GM18868 (cell line): ENCODE measurements at regions not wholly inside any gene's neighbourhood (a gene's known extent, or its start where the extent isn't known, plus 50 kb on each side); places are given as distances from the start of the nearest gene placed in this dataset.
A peak's percentile ranks its signal among the peaks of the same experiment; 100 is the strongest.

Experiments used
- ATAC-seq: cut with Tn5 transposase; IDR thresholded peaks from one replicate; pipeline ENCODE4 v1.9.1; 2021; ENCODE audit warnings: mild to moderate bottlenecking, moderate library complexity; ENCODE audit not compliant: unreplicated experiment

DNA sequence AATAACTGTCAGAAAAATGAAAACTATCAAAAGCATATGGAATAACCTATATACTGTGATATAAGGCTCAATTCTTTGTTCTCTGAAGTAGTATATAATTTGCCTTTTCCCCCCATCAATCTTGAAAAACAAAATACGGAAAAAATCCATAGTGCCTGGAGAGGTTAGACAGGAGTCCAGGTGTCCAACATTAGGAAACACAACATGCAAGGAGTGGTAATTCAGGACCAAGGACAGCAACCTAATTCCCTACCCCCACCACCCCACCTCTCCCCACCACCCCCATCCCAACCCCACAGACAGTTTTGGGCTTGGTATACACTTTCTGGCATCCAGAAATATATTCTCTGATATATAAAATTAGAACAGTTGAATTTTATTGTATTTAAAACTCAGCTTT, 55.1 kb upstream of the SLC25A26 start:
- no peak for ATAC-seq

DNA sequence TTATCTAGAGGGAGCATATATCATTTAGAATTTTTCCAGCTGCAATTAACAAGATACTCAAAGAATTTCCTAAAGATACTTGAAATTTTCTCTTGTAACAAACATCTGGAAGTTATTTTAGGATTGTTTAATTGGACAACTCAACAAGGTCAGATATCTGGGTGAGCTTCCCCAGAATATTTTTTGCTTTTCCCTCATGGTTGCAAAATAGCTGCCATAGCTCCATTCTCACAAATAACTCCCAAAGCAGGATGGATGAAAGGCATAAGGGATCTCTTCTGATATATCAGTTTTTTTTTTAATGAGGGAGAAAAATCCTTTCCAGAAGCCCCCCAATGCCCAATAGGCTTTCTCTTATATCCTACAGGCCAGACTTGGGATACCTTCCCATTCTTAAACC, 56.6 kb upstream of the SLC25A26 start:
- no peak for ATAC-seq

DNA sequence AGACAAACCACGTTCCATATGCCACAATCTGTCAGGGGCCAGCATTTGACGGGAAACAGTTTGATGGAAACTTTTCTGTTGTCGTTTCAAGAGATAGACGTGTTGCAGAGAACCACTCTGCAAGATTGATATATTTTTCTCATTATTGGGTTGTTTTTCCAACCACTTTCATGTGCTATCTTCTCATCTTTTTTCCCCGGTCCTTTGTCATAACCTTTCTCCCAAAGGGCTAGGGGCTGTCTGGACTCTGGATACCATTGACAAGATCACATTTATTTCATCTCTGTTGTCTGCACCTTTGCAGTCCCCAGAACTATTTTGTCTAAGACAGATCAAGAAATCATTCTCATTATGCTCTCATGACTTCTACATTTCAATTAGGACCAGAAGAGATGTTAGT, 57.6 kb upstream of the SLC25A26 start:
- ATAC-seq: no peak

DNA sequence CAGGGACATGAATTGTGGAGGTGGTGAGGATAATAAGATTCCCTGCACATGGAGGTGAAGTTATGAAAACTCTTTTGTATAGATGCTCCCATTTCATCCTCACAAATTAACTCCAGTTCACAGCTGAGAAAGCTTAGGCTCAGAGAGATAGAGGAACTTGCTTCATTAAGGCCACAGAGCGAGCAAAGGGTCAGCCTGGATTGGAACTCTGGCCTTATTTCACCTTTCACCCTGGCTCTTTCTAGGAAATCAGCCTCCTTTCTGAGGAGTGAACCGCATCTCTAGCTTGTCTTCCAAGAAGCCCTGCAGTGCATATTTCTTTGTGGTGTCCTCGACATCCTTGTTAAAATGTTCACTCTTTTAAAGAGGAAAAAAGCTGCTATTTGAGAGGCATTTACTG, 58.0 kb upstream of the SLC25A26 start:
- ATAC-seq: no peak

DNA sequence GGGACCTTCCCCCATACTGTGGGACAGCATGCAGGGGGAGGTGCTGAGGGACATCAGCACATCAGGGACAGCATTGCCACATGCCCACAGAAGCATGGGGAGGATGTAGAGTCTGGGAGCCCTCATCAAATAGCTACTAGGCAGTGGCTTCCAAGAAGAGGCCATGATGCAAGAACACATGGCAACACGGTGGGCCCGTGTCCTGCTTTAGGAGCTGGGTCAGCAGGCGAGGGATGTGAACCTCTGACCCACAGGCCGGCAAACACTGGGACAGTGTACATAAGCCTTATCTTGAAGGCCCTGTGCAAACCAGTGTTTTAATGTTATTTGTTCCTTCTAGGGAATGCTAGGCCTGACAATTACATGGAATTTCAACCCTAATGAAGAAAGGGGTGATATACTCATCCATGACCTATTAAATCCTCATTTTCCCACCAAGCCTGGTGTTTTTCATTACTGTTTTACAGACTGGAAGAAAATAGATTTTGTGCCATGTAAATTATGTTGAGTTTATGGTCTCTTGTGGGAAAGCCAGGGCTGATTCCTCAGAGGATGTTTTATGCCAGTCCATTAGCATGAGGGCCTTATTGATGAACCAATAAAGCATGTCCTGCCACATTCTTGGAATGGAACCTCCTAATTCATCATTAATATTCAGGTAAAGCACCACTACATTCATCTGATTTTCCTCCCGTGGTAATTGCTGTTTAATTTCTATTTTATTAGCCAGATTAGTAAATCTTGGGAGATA, 61.7 kb upstream of the SLC25A26 start:
- no peak for ATAC-seq

DNA sequence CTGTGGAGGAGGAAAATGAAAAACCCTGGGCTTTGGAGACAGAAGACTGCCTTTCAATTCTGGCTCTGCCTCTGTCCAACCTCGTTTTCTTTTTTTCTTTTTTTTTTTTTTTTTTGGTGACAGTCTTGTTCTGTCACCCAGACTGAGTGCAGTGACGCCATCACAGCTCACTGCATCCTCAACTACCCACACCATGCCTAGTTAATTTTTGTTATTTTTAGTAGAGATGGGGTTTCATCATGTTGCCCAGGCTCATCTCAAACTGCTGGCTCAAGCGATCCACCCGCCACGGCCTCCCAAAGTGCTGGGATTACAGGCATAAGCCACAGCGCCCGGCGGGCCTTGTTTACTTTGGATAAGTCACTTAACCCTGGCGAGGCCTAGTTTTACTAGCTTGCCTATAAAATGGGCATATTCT, 66.3 kb upstream of the SLC25A26 start:
- ATAC-seq: no peak

DNA sequence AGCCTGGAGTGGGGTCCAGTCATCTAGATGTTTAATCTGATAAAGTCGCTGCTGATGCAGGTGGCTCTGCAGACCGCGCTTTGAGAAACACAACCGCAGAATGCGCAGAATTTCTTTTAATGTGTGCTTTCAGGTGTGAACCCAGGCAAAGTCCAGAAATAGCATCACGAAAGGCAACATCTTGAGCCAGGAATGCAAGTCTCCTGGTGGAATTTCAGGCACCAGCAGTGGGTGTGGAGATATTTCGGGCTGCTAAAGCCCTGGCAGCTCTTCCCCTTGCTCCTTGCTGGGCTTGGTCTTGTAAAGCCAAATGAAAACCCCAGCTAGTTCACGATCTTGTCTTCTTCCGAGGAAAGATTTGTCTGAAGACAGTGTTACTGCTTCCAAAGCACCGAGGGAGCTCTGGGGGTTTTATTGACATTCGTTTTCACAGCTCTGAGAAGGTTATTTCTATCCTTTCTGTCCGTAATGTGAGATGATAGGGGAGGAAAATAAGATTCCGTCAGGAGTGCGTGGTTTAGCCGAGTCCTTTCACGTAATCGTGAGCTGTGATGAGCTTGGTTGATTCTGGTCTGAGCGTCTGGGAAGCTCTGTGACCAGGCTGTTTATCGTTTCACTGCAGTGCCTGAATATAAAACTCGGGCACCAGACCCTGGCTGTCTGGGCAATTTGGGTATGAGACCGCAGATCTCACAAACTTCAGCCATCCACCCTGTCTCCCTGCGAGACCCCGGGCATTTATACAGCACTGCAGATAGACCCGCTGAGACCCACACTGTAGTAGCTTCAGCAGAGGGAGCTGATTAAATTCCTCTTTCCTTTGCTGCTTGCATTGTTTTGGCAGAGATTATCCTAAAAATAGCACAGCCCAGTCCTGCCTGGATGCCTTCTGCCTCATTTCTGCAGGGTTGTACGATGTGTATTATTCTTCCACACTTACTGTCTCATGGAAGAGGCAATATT, 67.0 kb upstream of the SLC25A26 start:
- no peak for ATAC-seq

DNA sequence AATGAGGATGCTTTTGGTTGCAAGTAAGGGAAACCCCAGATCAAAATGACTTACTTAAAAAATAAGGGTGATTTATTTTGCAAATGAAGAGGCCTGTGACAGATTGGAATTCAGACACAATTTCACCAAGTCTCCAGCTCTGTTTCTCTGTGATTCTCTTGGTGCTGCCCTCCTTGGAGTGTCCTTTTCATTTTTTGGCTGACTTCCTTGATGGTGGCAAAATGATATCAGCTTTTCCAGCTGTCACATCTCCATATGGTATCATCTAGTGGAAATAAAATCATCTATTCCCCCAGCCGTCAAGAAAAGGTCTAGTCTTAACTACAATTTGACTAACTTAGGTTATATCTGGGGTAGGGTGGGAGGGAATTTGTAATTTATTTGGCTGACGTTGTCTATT, 68.5 kb upstream of the SLC25A26 start:
- no peak for ATAC-seq

DNA sequence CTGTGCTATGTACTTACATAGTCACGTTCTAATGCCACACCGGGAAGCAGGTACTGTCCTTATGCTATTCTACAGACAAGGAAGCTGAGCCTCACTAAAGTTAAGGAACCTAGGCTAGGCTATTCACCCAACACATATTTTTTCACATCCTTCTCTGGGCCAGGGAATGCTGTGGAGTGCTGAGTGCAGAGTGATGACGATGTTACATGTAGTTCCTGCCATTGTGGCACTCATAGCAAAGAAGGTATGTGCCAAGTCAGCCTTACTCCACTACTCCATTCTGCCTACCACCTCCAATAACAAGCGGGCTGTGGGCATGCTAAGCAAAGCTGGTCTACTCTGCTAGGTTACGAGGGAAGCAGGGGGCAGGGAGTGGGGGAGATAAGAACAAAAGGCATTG, 69.8 kb upstream of the SLC25A26 start:
- ATAC-seq: no peak

DNA sequence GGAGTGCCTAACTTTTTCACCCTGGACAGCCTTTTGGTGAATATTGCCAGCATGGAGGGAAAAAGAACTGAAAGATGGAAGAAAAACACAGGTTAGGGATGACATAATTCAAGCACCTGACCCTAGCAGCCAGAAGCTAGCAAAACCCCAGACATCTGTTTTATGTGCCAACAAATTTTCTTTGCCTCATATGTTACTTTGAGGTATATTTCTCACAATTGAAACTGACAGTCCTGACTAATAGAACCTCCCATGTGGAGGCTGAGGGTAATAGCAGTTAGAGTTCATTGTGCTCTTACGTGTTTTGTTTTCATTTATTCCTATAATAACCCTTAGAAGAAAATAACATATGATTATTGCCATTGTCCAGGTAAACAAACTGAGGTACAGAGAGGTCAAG, 71.5 kb upstream of the SLC25A26 start:
- ATAC-seq: no peak

DNA sequence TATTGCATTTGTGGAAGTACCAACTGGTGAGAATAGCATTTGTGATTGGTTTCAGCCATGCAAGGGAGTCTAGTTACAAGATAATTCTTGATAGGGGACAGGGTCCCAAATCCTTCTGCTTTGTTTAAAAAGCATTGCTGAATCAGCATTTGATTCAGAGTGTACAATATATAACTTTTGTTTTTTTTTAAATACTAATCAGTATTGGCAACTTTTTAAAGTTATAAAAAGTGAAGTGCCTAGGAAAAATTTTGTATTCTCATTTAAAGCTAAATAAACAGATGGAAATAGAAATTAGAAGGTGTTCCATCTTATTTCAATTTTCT, 75.4 kb upstream of the SLC25A26 start:
- no peak for ATAC-seq

DNA sequence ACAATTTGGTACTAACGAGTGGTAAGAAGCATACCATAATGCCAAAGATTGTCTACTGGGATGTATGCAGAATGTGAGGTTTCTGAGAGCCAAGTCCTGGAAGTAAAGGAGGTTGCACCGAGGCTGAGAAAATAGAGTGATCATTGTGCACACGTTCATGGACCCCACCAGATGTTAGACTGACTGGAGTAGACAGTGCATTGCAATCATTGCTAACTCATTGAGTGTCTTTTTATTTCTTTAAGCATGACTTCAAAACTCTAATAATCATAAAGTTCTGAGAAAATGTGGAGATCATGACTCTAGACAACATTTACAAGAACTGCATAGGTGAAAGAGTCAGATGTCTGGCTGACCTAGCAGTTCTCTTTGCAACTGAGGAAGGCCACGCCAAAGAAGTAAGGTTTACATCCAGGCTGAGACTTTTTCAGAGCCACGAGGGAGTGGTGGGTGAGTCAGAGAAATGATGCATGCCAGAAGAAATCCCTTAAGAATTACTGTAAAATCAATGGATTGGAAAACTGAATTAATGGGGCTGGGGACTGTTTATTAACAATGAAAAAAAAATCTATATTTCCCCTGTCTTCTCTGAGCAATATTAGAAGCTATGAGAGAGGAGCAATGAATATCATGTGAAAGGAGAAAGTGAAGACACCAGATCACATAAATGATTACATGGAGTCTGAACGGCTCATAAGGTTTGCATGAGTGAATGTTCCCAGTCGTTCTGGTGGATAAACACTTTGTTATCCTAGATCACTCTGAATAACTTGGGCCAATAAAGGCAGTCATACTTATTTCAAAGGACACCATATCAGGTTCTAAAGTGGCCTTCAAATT, 76.0 kb upstream of the SLC25A26 start:
- ATAC-seq: no peak

DNA sequence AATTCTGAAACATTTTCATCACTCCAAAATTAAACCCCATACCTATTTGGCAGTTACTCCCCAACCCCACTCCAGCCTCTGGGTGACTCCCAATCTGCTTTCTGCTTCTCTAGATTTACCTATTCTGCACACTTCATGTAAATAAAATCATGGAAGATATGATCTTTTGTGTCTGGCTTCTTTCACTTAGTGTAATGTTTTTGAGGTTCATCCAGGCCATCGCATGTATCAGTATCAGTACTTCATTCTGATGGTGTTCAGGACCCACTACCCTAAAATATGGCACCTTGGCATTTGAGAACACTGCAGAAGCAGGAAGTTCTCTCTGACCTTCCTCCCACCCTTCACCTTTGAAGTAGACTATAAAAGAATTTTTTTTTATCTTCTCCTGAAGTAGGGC, 78.7 kb upstream of the SLC25A26 start:
- ATAC-seq: no peak

DNA sequence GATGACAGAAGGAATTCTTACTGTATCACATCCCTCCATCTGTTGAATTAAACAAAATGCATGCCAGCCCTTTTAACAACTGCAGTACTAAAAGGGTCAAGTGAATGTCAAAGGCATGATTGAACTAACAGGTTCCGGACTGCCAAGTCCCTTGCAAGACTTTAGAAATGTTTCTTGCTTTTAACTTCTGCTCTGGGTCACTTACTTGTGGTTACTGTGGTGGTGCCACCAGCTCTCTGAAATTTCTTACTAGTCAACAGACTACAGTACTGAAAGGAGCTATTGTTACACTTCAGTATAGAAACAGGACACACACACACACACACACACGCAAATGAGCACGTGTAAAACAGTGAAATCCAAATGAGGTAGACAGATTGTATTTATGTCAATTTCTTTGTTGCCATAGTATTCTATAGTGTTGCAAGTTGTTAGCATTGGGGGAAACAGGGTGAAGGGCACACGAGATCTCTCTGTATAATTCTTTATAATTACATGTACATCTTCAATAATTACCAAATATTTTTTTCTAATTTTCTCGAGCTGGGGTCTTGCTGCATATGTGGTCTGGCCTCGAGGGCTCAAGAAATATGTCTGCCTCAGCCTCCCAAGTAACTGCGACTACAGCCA, 79.9 kb upstream of the SLC25A26 start:
- ATAC-seq: peak; percentile 87

DNA sequence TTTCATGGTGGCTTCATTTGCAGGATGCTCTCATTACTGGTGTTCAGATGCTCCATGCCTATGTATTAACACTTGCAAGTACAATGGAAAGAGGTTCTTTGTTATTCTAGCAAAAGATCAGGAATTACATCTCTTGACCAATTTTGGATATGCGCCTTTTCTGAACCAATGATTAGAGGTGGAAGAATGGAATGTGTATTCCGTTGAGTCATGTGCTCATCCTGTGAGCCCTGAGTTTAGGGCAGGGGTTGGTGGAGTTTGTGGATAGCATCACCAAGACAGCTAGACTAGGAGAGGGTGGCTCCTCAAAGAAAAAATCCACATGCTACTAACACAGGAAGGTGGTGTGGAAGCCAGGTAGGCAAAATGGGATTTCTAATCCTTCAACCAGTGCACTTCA, 80.7 kb upstream of the SLC25A26 start:
- no peak for ATAC-seq

DNA sequence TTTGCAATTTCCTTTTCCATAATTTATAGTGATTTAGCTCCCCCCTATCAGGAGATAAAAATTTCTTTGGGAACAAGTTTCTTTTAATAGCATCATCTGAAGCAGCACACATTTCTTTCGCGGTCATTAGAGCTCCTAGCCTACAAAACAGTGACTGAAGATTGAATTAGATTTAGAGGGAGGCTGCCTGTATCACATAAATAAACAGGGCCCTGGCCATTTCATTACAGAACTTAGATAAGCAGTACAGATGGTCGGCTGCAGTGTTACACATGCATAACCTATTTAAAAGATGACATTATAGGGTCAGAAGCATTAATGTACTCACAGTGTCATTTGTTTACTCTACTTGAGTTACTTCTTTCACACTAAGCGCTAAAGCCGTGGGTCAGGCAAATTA, 81.4 kb upstream of the SLC25A26 start:
- ATAC-seq: no peak

DNA sequence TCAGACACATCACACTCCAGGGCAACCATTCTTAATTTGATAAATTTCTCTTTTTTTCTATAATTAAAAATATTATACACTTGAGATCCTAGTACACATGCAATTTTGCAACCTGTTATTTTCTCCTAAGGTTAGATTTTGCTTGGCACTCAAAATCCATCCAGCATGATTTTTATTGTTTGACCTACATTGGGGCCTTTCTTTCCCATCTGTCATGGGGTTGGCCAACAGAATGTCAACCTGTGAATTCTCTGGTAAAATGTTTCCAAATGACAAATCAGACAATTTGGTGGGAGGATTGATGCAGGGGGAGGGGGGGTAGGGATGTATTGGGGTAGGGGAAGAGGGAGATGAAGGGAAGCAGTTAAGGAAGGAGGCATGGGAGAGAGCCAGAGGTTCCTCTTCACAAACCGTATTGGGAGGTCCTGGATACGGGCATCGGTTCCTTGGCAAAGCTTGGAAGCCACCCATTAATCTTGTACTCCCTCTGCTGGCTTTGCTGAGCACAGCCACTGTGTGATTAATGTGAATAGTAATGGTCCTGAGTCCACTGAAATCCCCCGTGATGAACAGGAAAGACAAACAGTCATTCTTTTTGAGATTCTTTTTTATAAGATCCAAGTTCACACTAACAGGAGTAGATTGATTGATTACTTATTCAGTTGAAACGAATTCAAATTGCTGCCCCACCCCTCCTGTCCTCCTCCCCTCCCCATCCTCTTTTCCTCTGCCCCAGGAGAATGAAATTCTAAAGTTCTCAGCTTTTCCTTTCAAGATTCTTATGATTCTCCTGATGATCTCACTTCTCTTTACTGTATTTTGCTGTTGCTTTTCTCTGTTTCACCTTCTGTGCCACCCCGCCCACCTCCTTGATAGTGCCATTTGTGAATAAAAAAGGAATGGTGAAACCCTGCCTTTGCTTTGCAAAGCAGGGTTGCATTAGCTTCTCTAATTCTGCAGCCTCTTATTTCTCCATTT, 82.2 kb upstream of the SLC25A26 start:
- peak; percentile 67 for ATAC-seq

DNA sequence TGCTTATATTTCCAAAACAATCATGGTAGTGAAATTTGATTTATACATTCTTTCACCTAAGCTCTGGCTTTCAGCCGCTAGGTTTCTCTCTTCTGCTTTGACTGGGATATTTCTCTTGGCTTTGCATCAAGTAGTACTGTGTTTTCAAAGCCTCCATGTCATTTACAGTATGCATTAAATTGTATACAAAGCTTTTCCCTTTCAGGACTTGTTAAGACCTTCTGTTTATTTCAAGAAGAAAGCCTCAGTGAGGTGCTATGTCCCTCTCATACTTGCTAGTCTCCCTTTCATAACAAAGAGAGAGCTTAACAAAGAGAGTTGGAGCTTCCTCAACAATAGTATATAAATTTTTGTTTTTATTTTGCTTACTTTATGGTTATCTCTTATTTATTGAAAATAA, 84.2 kb upstream of the SLC25A26 start:
- ATAC-seq: no peak

DNA sequence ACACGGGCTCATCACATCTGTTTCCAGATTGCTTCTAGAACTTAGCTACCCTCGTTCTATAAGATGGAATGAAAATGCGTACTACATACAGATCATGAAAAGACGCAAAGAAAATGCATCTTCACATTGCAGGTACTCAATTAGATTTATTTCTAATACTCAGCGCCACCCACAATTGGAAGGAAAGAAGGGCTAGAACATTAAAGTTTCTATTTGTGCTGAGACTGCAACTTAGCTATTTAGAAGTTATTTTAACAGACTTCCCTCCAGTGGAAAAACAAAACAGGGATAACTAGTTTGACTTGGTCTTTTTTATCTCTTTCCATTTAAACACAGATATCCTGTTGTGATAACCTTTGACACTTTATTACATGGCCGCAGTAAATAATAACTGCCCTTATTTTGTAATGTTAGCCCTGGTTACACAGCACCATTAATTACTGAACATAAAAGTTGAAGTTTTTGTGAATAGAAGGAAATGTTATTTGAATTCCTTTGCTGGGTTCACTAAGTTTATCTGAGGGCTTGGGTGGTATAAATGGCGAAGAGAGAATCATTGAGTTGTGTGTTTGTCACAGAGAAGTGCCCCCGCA, 86.9 kb upstream of the SLC25A26 start:
- ATAC-seq: no peak
